ENCODE measurements at regions not wholly inside any gene's neighbourhood (a gene's known extent, or its start where the extent isn't known, plus 50 kb on each side); places are given as distances from the start of the nearest gene placed in this dataset.

- no peaks in the 10 kb centered on the region for H3K4me1 ChIP-seq
- TF ChIP-seq POLR2A (IDR thresholded peaks at IDR 0.05) (no peak), CTCF (IDR thresholded peaks at IDR 0.05) (no peak), EP300 (IDR thresholded peaks at IDR 0.05) (no peak)
- no peaks in the 10 kb centered on the region for H3K27me3 ChIP-seq
- no peak overlapping the region for H3K27ac ChIP-seq
- H3K9me3 ChIP-seq: no peaks in the 10 kb centered on the region
- 89% methylated on average over 4 of the region's 4 CpGs for WGBS, 2 donors
- no peak for DNase-seq (ENCODE audit: low spot score in 2 of 2)
- H3K4me3 ChIP-seq: no peak overlapping the region
- no peaks in the 10 kb centered on the region for H3K36me3 ChIP-seq
Observed at GRCh38 chr4:156390599-156391324, 437.1 kb upstream of the CTSO start.

GRCh38 chr4:156388826-156389225 lies 435.2 kb upstream of the CTSO start:
- Histone ChIP-seq H3K4me3 (no peak overlapping the region), H3K36me3 (no peaks in the 10 kb centered on the region), H3K4me1 (no peaks in the 10 kb centered on the region), H3K27me3 (no peaks in the 10 kb centered on the region), H3K9me3 (no peaks in the 10 kb centered on the region), H3K27ac (no peak overlapping the region)
- 55 to 60% methylated on average over 3 of the region's 3 CpGs for WGBS, 2 donors
- DNase-seq (ENCODE audit: low spot score in 2 of 2): no peak
- TF ChIP-seq EP300 (IDR thresholded peaks at IDR 0.05): no peak
- TF ChIP-seq POLR2A (IDR thresholded peaks at IDR 0.05): no peak
- TF ChIP-seq CTCF (IDR thresholded peaks at IDR 0.05): no peak

- TF ChIP-seq CTCF (IDR thresholded peaks at IDR 0.05) (peak in 1 of 5 experiments; percentile 38), EP300 (IDR thresholded peaks at IDR 0.05) (no peak)
- Histone ChIP-seq H3K27me3 (no peaks in the 10 kb centered on the region), H3K27ac (no peak overlapping the region), H3K36me3 (no peaks in the 10 kb centered on the region), H3K9me3 (no peaks in the 10 kb centered on the region), H3K4me1 (peaks cover 0 to 4% (median 0%) of the 10 kb centered on the region in 4 donors), H3K4me3 (no peak overlapping the region)
- WGBS, 2 donors: 89 to 91% methylated on average over 8 of the region's 8 CpGs
- DNase-seq (ENCODE audit: low spot score in 2 of 2): no peak
Observed at GRCh38 chr4:156378033-156378665, 424.5 kb upstream of the CTSO start.

GRCh38 chr4:156377036-156377710 lies 423.5 kb upstream of the CTSO start:
- H3K27me3 ChIP-seq: no peaks in the 10 kb centered on the region
- no peak overlapping the region for H3K27ac ChIP-seq
- DNase-seq (ENCODE audit: low spot score in 2 of 2): no peak
- H3K4me1 ChIP-seq: peaks cover 0 to 4% (median 0%) of the 10 kb centered on the region in 4 donors
- no peaks in the 10 kb centered on the region for H3K36me3 ChIP-seq
- TF ChIP-seq EP300 (IDR thresholded peaks at IDR 0.05) (no peak), CTCF (IDR thresholded peaks at IDR 0.05) (no peak), POLR2A (IDR thresholded peaks at IDR 0.05) (no peak)
- 78% methylated on average over 5 of the region's 5 CpGs for WGBS, 2 donors
- H3K4me3 ChIP-seq: no peak overlapping the region
- no peaks in the 10 kb centered on the region for H3K9me3 ChIP-seq

- Histone ChIP-seq H3K27me3 (no peaks in the 10 kb centered on the region), H3K36me3 (no peaks in the 10 kb centered on the region), H3K4me3 (no peak overlapping the region), H3K27ac (no peak overlapping the region), H3K4me1 (peaks cover 0 to 4% (median 0%) of the 10 kb centered on the region in 4 donors), H3K9me3 (no peaks in the 10 kb centered on the region)
- DNase-seq (ENCODE audit: low spot score in 2 of 2): no peak
- no peak for TF ChIP-seq EP300 (IDR thresholded peaks at IDR 0.05)
- TF ChIP-seq CTCF (IDR thresholded peaks at IDR 0.05): no peak
- no peak for TF ChIP-seq POLR2A (IDR thresholded peaks at IDR 0.05)
Observed at GRCh38 chr4:156374894-156375293, 421.2 kb upstream of the CTSO start.
